CD4-positive, alpha-beta memory T cell (primary cell): ENCODE measurements at regions not wholly inside any gene's neighbourhood (a gene's known extent, or its start where the extent isn't known, plus 50 kb on each side); places are given as distances from the start of the nearest gene placed in this dataset.
A peak's percentile ranks its signal among the peaks of the same experiment; 100 is the strongest.

ENCODE experiments used
- CTCF ChIA-PET: fragments of 350-600 bp; sonication (Branson Sonifier 250); formaldehyde crosslinking; loops from one replicate; lab custom pipeline; 2021; ENCODE audit warnings: inconsistent platforms; ENCODE audit not compliant: partially characterized antibody; lab: Charles Lee
- POLR2A ChIA-PET: fragments of 350-600 bp; sonication (Branson Sonifier 250); formaldehyde crosslinking; loops from one replicate; lab custom pipeline; 2021; ENCODE audit not compliant: partially characterized antibody; lab: Charles Lee
- DNase-seq, 5 donors: peaks; one replicate each; pipeline versions ENCODE4 v3.0.0 to v3.0.0-alpha.2; 2020 to 2022; ENCODE audit warnings: mixed read lengths in 1 of 5
- H3K27ac ChIP-seq: one replicate; pipeline ENCODE4 v1.7.0; 2013; ENCODE audit warnings: low read depth, low read length
- H3K27me3 ChIP-seq: 2 replicates; pipeline ENCODE4 v1.7.0; 2013; ENCODE audit warnings: mild to moderate bottlenecking, low read length, moderate library complexity; ENCODE audit not compliant: insufficient read depth
- H3K36me3 ChIP-seq: 2 replicates; pipeline ENCODE4 v1.7.0; 2013; ENCODE audit warnings: mild to moderate bottlenecking, low read length, moderate library complexity; ENCODE audit not compliant: insufficient read depth
- H3K4me1 ChIP-seq: 2 replicates; pipeline ENCODE4 v1.7.0; 2013; ENCODE audit warnings: mild to moderate bottlenecking, low read length, moderate library complexity; ENCODE audit not compliant: insufficient read depth
- H3K4me3 ChIP-seq, 2 donors: one replicate each; pipeline ENCODE4 v1.7.0; 2013; ENCODE audit warnings: low read length in 2 of 2, mild to moderate bottlenecking in 1 of 2
- H3K9me3 ChIP-seq, 2 donors: one replicate each; pipeline ENCODE4 v1.7.0; 2013; ENCODE audit warnings: low read length in 2 of 2, control low read depth in 1 of 2; ENCODE audit not compliant: control insufficient read depth in 1 of 2
- H3K27ac Mint-ChIP-seq, 7 donors: one replicate each; pipeline ENCODE4 v1.8.0; 2020 to 2021; ENCODE audit warnings: mixed read lengths in 7 of 7, mild to moderate bottlenecking in 6 of 7, inconsistent platforms in 3 of 7, moderate library complexity in 3 of 7
- H3K27me3 Mint-ChIP-seq, 2 donors: one replicate each; pipeline ENCODE4 v1.8.0; 2020 to 2021; ENCODE audit warnings: mixed read lengths in 2 of 2
- H3K36me3 Mint-ChIP-seq, 2 donors: one replicate each; pipeline ENCODE4 v1.8.0; 2020 to 2021; ENCODE audit warnings: mixed read lengths in 2 of 2, inconsistent platforms in 1 of 2, mild to moderate bottlenecking in 1 of 2
- H3K4me1 Mint-ChIP-seq, 4 donors: one replicate each; pipeline ENCODE4 v1.8.0; 2020 to 2021; ENCODE audit warnings: mixed read lengths in 4 of 4, mild to moderate bottlenecking in 1 of 4
- H3K4me3 Mint-ChIP-seq, 8 donors: one replicate each; pipeline ENCODE4 v1.8.0; 2020 to 2021; ENCODE audit warnings: mixed read lengths in 8 of 8, mild to moderate bottlenecking in 7 of 8, moderate library complexity in 6 of 8, inconsistent platforms in 3 of 8
- H3K9me3 Mint-ChIP-seq, 8 donors: one replicate each; pipeline ENCODE4 v1.8.0; 2020 to 2021; ENCODE audit warnings: mixed read lengths in 8 of 8, mild to moderate bottlenecking in 5 of 8, inconsistent platforms in 3 of 8, moderate library complexity in 1 of 8
- intact Hi-C: fragments of 100-400 bp; cut with micrococcal nuclease; formaldehyde crosslinking; loops from one replicate; pipeline ENCODE4 v1.15.1; 2023

DNA sequence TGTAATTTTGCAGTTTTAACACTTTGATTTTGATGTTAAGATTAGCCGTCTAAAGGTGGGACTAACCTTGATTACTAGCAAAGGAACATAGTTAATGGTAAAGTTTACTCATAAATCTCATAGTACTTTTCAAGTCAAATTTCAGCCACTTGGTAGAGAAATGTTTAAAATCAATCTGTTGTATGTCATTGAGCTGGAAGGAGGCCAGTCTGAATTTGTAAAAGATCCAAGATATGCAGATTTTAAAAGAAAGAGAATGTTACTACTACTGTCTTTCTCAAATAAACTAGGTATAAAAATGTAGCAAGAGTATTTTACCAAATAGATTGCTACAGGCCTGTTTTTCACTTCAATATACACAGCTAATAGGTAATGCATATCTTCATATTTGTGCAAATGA, 600.8 kb upstream of the SEL1L start:
- no peak for DNase-seq
- no peaks in the 10 kb centered on the region for H3K27me3 Mint-ChIP-seq
- ChIA-PET CTCF (no interaction called here), POLR2A (no interaction called here)
- H3K27ac ChIP-seq = no peak overlapping the region
- H3K4me1 Mint-ChIP-seq = no peaks in the 10 kb centered on the region
- intact Hi-C loops = no loop called here
- no peaks in the 10 kb centered on the region for H3K9me3 ChIP-seq
- no peak overlapping the region for H3K4me3 Mint-ChIP-seq
- H3K9me3 Mint-ChIP-seq = peaks cover 0 to 22% (median 9%) of the 10 kb centered on the region in 8 donors
- no peak overlapping the region for H3K27ac Mint-ChIP-seq
- no peaks in the 10 kb centered on the region for H3K36me3 Mint-ChIP-seq
- H3K27me3 ChIP-seq = no peaks in the 10 kb centered on the region
- H3K4me3 ChIP-seq = no peak overlapping the region
- H3K36me3 ChIP-seq = no peaks in the 10 kb centered on the region
- no peaks in the 10 kb centered on the region for H3K4me1 ChIP-seq

DNA sequence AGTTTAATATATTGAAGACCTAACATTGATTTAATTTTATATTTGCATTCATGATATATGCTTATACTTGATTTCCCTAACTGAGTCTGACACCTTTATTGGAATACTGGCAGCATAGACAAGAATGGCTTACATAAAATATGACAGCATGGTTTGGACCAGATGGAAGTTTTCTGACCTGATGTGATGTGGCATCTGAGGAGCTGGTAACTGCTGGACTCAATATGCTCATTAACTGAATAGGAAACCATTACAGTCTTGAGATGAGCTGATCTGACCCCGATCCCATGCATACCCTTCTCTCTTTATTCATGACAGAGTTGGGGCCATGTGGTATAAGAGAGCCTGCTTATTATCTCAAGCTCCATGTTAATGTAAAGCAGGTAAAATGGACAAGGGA, 604.8 kb upstream of the SEL1L start:
- Histone ChIP-seq H3K27me3 (no peaks in the 10 kb centered on the region), H3K27ac (no peak overlapping the region), H3K9me3 (no peaks in the 10 kb centered on the region), H3K36me3 (no peaks in the 10 kb centered on the region), H3K4me1 (no peaks in the 10 kb centered on the region), H3K4me3 (no peak overlapping the region)
- DNase-seq = no peak
- Mint-ChIP-seq H3K27ac (no peak overlapping the region), H3K27me3 (no peaks in the 10 kb centered on the region), H3K36me3 (no peaks in the 10 kb centered on the region), H3K4me3 (no peak overlapping the region), H3K9me3 (peaks cover 0 to 31% (median 16%) of the 10 kb centered on the region in 8 donors), H3K4me1 (no peaks in the 10 kb centered on the region)
- intact Hi-C loops = no loop called here
- ChIA-PET POLR2A (no interaction called here), CTCF (no interaction called here)

DNA sequence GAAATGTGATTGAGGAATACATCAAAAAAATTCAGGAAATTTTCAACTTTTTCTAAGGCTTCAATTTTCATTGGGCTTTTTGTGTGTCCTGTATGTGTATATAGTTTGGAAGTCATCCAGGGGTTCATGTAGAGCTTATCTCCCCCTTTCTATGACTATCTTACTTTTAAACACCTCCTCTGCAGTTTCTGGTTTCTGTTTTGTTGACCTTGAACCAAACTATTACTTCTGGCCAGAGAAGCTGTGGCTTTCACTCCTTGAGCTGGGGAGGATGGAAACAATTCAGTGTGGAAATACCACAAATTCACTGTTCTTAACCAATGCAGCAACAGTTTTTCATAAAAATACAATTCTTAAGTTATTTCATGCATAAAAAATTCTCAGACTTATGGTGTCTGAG, 613.2 kb upstream of the SEL1L start:
- POLR2A ChIA-PET = no interaction called here
- DNase-seq = no peak
- Histone ChIP-seq H3K36me3 (no peaks in the 10 kb centered on the region), H3K4me1 (no peaks in the 10 kb centered on the region), H3K27ac (no peak overlapping the region), H3K9me3 (no peaks in the 10 kb centered on the region), H3K4me3 (no peak overlapping the region), H3K27me3 (no peaks in the 10 kb centered on the region)
- Mint-ChIP-seq H3K36me3 (no peaks in the 10 kb centered on the region), H3K27me3 (no peaks in the 10 kb centered on the region), H3K4me1 (no peaks in the 10 kb centered on the region), H3K4me3 (no peak overlapping the region), H3K9me3 (peaks cover 0 to 11% (median 4%) of the 10 kb centered on the region in 8 donors), H3K27ac (no peak overlapping the region)
- intact Hi-C loops = no loop called here
- CTCF ChIA-PET = no interaction called here

DNA sequence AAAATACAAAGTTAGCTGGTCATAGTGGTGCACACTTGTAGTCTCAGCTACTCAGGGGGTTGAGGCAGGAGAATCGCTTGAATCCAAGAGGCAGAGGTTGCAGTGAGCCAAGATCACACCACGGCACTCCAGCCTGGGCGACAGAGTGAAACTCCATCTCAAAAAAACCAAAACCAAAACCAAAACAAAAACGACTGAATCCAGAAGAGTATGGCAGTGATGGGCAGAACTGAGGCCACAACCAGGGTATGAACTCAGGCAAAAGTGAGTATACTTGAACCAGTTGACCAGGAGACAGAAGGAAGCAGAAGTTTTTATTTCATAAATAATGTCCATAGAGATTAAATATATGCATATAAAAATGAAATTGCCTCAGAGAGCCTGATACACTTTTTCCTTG, 620.0 kb upstream of the SEL1L start:
- H3K9me3 Mint-ChIP-seq = peaks cover 0 to 14% (median 5%) of the 10 kb centered on the region in 8 donors
- CTCF ChIA-PET = no interaction called here

DNA sequence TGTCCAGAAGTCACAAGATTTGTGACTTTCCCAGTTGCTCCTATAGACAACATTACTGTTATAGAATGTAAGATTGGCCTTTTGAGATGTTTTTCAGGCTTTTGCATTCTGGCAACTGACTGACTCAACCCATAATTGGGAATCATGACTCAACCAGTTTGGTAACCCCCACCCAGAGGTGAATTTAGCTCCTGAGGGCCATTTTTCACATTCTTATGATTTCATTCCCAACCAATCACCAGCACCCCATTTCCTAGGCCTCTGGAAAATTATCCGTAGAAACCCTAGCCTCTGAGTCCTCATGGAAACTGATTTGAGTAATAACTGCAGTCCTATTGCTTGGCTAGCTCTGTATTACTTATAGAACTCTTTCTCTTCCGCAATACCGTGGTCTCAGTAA, 626.0 kb upstream of the SEL1L start:
- H3K36me3 ChIP-seq = no peaks in the 10 kb centered on the region
- H3K4me1 ChIP-seq = no peaks in the 10 kb centered on the region
- Mint-ChIP-seq H3K27me3 (no peaks in the 10 kb centered on the region), H3K4me3 (no peak overlapping the region), H3K4me1 (no peaks in the 10 kb centered on the region), H3K9me3 (peaks cover 3 to 23% (median 8%) of the 10 kb centered on the region in 8 donors), H3K27ac (no peak overlapping the region), H3K36me3 (no peaks in the 10 kb centered on the region)
- DNase-seq = no peak
- H3K27me3 ChIP-seq = no peaks in the 10 kb centered on the region
- POLR2A ChIA-PET = no interaction called here
- intact Hi-C loops = no loop called here
- peaks cover 0 to 3% of the 10 kb centered on the region in 2 donors for H3K9me3 ChIP-seq
- H3K4me3 ChIP-seq = no peak overlapping the region
- H3K27ac ChIP-seq = no peak overlapping the region
- CTCF ChIA-PET = no interaction called here

More for the DNA sequence above, 620.0 kb upstream of the SEL1L start:
- Histone ChIP-seq H3K27me3 (no peaks in the 10 kb centered on the region), H3K4me3 (no peak overlapping the region), H3K9me3 (no peaks in the 10 kb centered on the region), H3K36me3 (no peaks in the 10 kb centered on the region), H3K4me1 (no peaks in the 10 kb centered on the region), H3K27ac (no peak overlapping the region)
- peak in 1 of 5 donors; percentile 25 for DNase-seq
- POLR2A ChIA-PET = no interaction called here
- no peak overlapping the region for H3K4me3 Mint-ChIP-seq
- intact Hi-C loops = no loop called here
- no peaks in the 10 kb centered on the region for H3K4me1 Mint-ChIP-seq
- no peaks in the 10 kb centered on the region for H3K27me3 Mint-ChIP-seq
- no peak overlapping the region for H3K27ac Mint-ChIP-seq
- H3K36me3 Mint-ChIP-seq = no peaks in the 10 kb centered on the region

DNA sequence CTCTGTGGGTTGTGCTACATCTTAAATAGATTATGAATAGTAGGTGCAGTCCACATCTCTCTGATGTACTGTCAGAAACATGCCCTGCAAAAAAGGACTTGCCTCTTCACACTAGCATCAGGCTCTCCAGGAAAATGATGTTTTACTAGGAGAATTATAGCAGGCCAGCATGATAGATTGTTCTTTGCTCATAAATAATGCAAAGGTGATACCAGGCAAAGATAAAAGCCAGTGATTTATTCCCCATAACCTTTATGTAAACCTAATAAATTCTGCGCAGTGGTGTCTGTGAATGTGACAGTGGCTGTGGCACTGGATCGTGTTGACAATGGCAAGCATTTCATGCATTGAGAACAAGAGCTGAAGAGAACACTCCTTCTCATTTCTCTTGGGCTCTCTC, 646.5 kb upstream of the SEL1L start:
- H3K4me1 Mint-ChIP-seq = no peaks in the 10 kb centered on the region
- H3K4me3 Mint-ChIP-seq = no peak overlapping the region
- no peaks in the 10 kb centered on the region for H3K36me3 ChIP-seq
- ChIA-PET CTCF (no interaction called here), POLR2A (no interaction called here)
- H3K27me3 Mint-ChIP-seq = no peaks in the 10 kb centered on the region
- no peak overlapping the region for H3K4me3 ChIP-seq
- H3K4me1 ChIP-seq = no peaks in the 10 kb centered on the region
- peaks cover 5 to 18% (median 9%) of the 10 kb centered on the region in 8 donors for H3K9me3 Mint-ChIP-seq
- intact Hi-C loops = no loop called here
- H3K36me3 Mint-ChIP-seq = no peaks in the 10 kb centered on the region
- H3K9me3 ChIP-seq = peaks cover 0 to 6% of the 10 kb centered on the region in 2 donors
- H3K27me3 ChIP-seq = no peaks in the 10 kb centered on the region
- no peak for DNase-seq
- H3K27ac Mint-ChIP-seq = no peak overlapping the region
- H3K27ac ChIP-seq = no peak overlapping the region

DNA sequence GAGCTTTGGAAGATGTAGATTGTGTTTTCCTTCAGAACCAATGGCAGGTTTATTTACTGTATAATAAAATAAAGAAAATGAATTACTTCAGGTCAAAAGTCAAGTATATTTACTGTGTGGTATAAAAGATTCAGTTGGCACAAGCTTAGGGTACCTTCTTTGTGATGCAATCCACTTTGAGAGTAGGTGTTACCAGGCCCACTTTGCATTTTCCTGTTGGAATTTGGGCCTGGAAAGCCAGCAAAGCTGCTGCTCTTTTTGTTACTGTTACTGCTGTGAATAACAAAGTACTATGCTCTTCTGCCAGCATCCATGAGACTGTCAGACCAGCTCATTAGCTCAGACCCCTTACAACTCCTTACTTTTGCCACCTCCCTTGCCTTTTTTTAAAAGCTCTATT, 649.0 kb upstream of the SEL1L start:
- DNase-seq = no peak
- Histone ChIP-seq H3K9me3 (peaks cover 0 to 6% of the 10 kb centered on the region in 2 donors), H3K27ac (no peak overlapping the region), H3K36me3 (no peaks in the 10 kb centered on the region), H3K4me1 (no peaks in the 10 kb centered on the region), H3K4me3 (no peak overlapping the region), H3K27me3 (no peaks in the 10 kb centered on the region)
- no peak overlapping the region for H3K4me3 Mint-ChIP-seq
- H3K9me3 Mint-ChIP-seq = peaks cover 0 to 24% (median 8%) of the 10 kb centered on the region in 8 donors
- no peaks in the 10 kb centered on the region for H3K36me3 Mint-ChIP-seq
- ChIA-PET POLR2A (no interaction called here), CTCF (no interaction called here)
- intact Hi-C loops = no loop called here
- no peak overlapping the region for H3K27ac Mint-ChIP-seq
- H3K4me1 Mint-ChIP-seq = no peaks in the 10 kb centered on the region
- no peaks in the 10 kb centered on the region for H3K27me3 Mint-ChIP-seq

DNA sequence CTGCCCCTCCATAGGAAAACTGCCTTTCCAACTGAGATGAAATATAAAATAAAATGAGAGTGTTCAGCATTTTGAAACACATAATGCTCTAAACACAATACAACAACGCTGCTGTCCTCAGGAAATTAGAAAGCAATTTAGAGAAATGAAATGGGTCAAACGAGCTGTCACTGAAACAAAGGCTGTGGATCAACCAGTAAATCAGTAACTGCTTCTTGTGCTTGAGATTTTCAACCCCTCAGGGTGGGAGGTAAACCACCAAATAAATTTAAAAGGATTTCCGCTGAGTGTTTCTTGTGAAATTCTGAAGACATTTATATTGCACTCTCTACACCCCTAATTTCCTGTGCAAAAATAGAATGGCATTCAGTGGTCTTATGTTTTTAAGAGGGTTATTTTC, 657.1 kb upstream of the SEL1L start:
- DNase-seq = no peak
- no peak overlapping the region for H3K4me3 Mint-ChIP-seq
- intact Hi-C loops = no loop called here
- ChIA-PET CTCF (no interaction called here), POLR2A (no interaction called here)
- H3K4me1 ChIP-seq = no peaks in the 10 kb centered on the region
- no peaks in the 10 kb centered on the region for H3K36me3 ChIP-seq
- H3K4me1 Mint-ChIP-seq = no peaks in the 10 kb centered on the region
- no peak overlapping the region for H3K27ac Mint-ChIP-seq
- H3K9me3 ChIP-seq = no peaks in the 10 kb centered on the region
- peaks cover 3 to 30% (median 11%) of the 10 kb centered on the region in 8 donors for H3K9me3 Mint-ChIP-seq
- no peaks in the 10 kb centered on the region for H3K36me3 Mint-ChIP-seq
- H3K27me3 Mint-ChIP-seq = no peaks in the 10 kb centered on the region
- no peaks in the 10 kb centered on the region for H3K27me3 ChIP-seq
- H3K4me3 ChIP-seq = no peak overlapping the region
- no peak overlapping the region for H3K27ac ChIP-seq
